ENCODE measurements at regions not wholly inside any gene's neighbourhood (a gene's known extent, or its start where the extent isn't known, plus 50 kb on each side); places are given as distances from the start of the nearest gene placed in this dataset.

DNA sequence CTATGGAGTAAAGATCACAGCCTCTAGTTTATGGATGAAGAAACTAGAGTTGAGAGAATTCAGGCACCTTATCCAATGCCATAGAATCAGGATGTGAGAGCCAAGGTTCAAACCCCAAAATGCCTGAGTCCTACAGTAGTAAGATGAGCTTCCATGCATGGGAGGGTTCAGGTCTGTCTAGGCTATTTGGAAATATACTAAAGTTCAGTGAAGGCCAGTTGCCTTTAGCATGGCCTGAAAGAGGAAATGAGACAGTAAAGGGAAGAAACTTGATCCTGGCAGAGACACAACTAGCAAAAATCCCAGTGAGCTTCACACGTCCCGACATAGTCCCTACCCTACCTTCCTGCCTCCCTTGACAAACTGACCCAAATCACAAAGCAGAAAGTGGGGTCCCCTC lies 317.0 kb downstream of the RASEF start:
- CTCF ChIA-PET, result no interaction called here
- TF ChIP-seq EZH2 (IDR thresholded peaks at IDR 0.05; ENCODE audit: borderline replicate concordance, insufficient read depth, low read depth, low read length, poor library complexity, severe bottlenecking), result no peak
- TF ChIP-seq, protein P1, sequence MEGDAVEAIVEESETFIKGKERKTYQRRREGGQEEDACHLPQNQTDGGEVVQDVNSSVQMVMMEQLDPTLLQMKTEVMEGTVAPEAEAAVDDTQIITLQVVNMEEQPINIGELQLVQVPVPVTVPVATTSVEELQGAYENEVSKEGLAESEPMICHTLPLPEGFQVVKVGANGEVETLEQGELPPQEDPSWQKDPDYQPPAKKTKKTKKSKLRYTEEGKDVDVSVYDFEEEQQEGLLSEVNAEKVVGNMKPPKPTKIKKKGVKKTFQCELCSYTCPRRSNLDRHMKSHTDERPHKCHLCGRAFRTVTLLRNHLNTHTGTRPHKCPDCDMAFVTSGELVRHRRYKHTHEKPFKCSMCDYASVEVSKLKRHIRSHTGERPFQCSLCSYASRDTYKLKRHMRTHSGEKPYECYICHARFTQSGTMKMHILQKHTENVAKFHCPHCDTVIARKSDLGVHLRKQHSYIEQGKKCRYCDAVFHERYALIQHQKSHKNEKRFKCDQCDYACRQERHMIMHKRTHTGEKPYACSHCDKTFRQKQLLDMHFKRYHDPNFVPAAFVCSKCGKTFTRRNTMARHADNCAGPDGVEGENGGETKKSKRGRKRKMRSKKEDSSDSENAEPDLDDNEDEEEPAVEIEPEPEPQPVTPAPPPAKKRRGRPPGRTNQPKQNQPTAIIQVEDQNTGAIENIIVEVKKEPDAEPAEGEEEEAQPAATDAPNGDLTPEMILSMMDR (IDR thresholded peaks at IDR 0.05), result no peak
- intact Hi-C loops (cut with micrococcal nuclease), result no loop called here

DNA sequence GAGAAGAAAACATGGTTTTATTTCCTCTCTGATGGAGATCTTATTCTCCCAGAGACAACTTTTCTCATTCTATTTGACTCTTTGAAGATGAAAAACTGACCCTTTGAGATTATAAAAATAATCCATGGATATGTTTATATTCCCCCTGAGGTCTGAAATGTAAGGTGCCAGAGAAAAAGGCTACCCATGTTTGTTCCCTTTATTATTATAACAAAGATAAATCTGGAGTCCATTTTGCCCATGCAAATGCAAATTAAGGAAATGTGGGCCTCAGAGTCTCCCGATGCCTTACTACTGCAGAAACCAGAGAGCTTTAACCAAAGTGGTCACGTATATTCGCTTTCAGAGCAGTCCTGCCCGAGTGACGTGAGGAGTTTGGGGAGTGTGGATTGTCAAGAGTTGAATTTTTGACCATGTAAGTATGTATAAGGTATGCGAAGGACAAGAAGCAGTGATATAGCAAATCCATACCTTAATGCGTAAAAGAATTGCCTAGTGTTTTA lies 312.5 kb downstream of the RASEF start:
- no peaks in the 10 kb centered on the region for H3K79me2 ChIP-seq (ENCODE audit: control insufficient read depth, insufficient read depth, low read length)
- peaks cover 0 to 5% (median 0%) of the 10 kb centered on the region in 3 donors for H3K9me3 ChIP-seq (ENCODE audit: control extremely low read depth in 1 of 3, control insufficient read depth in 2 of 3, insufficient read depth in 1 of 3, low read length in 2 of 3)
- CTCF ChIA-PET, result no interaction called here
- H3K27ac Mint-ChIP-seq, result no peak overlapping the region
- intact Hi-C loops (cut with micrococcal nuclease), result no loop called here
- H3K27me3 ChIP-seq (replicated peaks in 1 of 4; ENCODE audit: control extremely low read depth in 1 of 4, control insufficient read depth in 3 of 4, insufficient read depth in 4 of 4, low read length in 3 of 4), result no peaks in the 10 kb centered on the region
- no peak overlapping the region for H3K4me2 ChIP-seq (replicated peaks; ENCODE audit: low read depth, low read length, poor library complexity, severe bottlenecking)
- no peaks in the 10 kb centered on the region for H3K27me3 Mint-ChIP-seq
- 94% methylated on average over 5 of the region's 7 CpGs for WGBS (ENCODE audit: insufficient coverage)
- no peak for ATAC-seq (ENCODE audit: low read depth)
- no peaks in the 10 kb centered on the region for H3K4me1 ChIP-seq (ENCODE audit: control insufficient read depth in 2 of 2, insufficient read depth in 2 of 2, low read length in 2 of 2)
- H3K9ac ChIP-seq (ENCODE audit: low read length), result no peak overlapping the region
- POLR2A ChIA-PET, result no interaction called here
- DNase-seq, result no peak
- no peaks in the 10 kb centered on the region for H4K20me1 ChIP-seq (ENCODE audit: control insufficient read depth, insufficient read depth, low read length, poor library complexity, severe bottlenecking)
- no peaks in the 10 kb centered on the region for H3K36me3 ChIP-seq (replicated peaks in 1 of 2; ENCODE audit: control extremely low read depth in 1 of 2, control insufficient read depth in 1 of 2, extremely low read depth in 1 of 2, insufficient read depth in 2 of 2, low read length in 1 of 2)
- no peak overlapping the region for H3K4me3 ChIP-seq (ENCODE audit: control extremely low read depth in 1 of 5, extremely low read depth in 1 of 5, insufficient read depth in 1 of 5, low read depth in 2 of 5, low read length in 4 of 5)
- no peaks in the 10 kb centered on the region for H3K4me1 Mint-ChIP-seq
- H3K4me3 Mint-ChIP-seq, result no peak overlapping the region
- TF ChIP-seq EZH2 (IDR thresholded peaks at IDR 0.05; ENCODE audit: borderline replicate concordance, insufficient read depth, low read depth, low read length, poor library complexity, severe bottlenecking), result no peak
- TF ChIP-seq, protein P1 (IDR thresholded peaks at IDR 0.05), result no peak
- H3K27ac ChIP-seq (ENCODE audit: low read length in 2 of 2), result no peak overlapping the region
- peaks cover 4% of the 10 kb centered on the region for H3K9me3 Mint-ChIP-seq (ENCODE audit: insufficient read depth)
- no peak overlapping the region for H2AFZ ChIP-seq (ENCODE audit: insufficient read depth, low read depth, low read length, poor library complexity, severe bottlenecking)

More for the DNA sequence above, 317.0 kb downstream of the RASEF start:
- Mint-ChIP-seq H3K27me3 (no peaks in the 10 kb centered on the region), H3K4me1 (no peaks in the 10 kb centered on the region), H3K4me3 (no peak overlapping the region), H3K9me3 (ENCODE audit: insufficient read depth) (peaks cover 4% of the 10 kb centered on the region), H3K27ac (no peak overlapping the region)
- Histone ChIP-seq H3K9me3 (ENCODE audit: control extremely low read depth in 1 of 3, control insufficient read depth in 2 of 3, insufficient read depth in 1 of 3, low read length in 2 of 3) (peaks cover 0 to 5% (median 0%) of the 10 kb centered on the region in 3 donors), H3K4me3 (ENCODE audit: control extremely low read depth in 1 of 5, extremely low read depth in 1 of 5, insufficient read depth in 1 of 5, low read depth in 2 of 5, low read length in 4 of 5) (no peak overlapping the region), H3K27me3 (replicated peaks in 1 of 4; ENCODE audit: control extremely low read depth in 1 of 4, control insufficient read depth in 3 of 4, insufficient read depth in 4 of 4, low read length in 3 of 4) (no peaks in the 10 kb centered on the region), H3K27ac (ENCODE audit: low read length in 2 of 2) (no peak overlapping the region), H3K9ac (ENCODE audit: low read length) (no peak overlapping the region), H2AFZ (ENCODE audit: insufficient read depth, low read depth, low read length, poor library complexity, severe bottlenecking) (no peak overlapping the region), H3K4me1 (ENCODE audit: control insufficient read depth in 2 of 2, insufficient read depth in 2 of 2, low read length in 2 of 2) (no peaks in the 10 kb centered on the region), H4K20me1 (ENCODE audit: control insufficient read depth, insufficient read depth, low read length, poor library complexity, severe bottlenecking) (no peaks in the 10 kb centered on the region), H3K79me2 (ENCODE audit: control insufficient read depth, insufficient read depth, low read length) (no peaks in the 10 kb centered on the region), H3K36me3 (replicated peaks in 1 of 2; ENCODE audit: control extremely low read depth in 1 of 2, control insufficient read depth in 1 of 2, extremely low read depth in 1 of 2, insufficient read depth in 2 of 2, low read length in 1 of 2) (no peaks in the 10 kb centered on the region), H3K4me2 (replicated peaks; ENCODE audit: low read depth, low read length, poor library complexity, severe bottlenecking) (no peak overlapping the region)
- WGBS (ENCODE audit: insufficient coverage), result 89% methylated on average over 2 of the region's 2 CpGs
- no peak for DNase-seq
- POLR2A ChIA-PET, result no interaction called here
- ATAC-seq (ENCODE audit: low read depth), result no peak
